HPDE6-E6E7 (cell line): ENCODE measurements at regions not wholly inside any gene's neighbourhood (a gene's known extent, or its start where the extent isn't known, plus 50 kb on each side); places are given as distances from the start of the nearest gene placed in this dataset.
"Not testable (repeated sequence)": the region's sequence is repeated elsewhere in the genome, so short reads cannot be mapped to it uniquely, and the experiment has no call there.

Experiments used
- DNase-seq: peaks from one replicate; pipeline ENCODE4 v3.0.0; 2011; ENCODE audit warnings: missing footprints; ENCODE audit errors: extremely low spot score

DNA sequence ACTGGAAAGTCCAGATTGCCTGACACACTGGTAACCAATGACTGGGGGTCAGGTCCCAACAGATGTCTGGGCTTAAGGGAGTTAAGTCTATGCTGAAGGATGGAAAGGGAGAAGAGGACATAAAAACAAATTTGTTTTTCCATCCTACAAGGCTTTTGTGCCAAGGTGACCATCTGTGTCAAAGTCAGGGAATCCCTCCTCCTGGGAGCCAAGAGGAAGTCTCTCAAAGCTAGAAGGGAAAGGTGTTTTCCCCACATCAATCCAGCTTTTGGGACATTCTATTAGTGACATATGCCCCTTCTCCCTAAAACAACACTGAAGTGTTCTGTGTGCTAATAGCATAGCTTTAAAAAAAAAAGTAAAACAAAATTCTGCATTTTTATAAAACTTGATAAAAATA is 173.9 kb downstream of the ZNF621 start:
- not testable (repeated sequence) for DNase-seq

DNA sequence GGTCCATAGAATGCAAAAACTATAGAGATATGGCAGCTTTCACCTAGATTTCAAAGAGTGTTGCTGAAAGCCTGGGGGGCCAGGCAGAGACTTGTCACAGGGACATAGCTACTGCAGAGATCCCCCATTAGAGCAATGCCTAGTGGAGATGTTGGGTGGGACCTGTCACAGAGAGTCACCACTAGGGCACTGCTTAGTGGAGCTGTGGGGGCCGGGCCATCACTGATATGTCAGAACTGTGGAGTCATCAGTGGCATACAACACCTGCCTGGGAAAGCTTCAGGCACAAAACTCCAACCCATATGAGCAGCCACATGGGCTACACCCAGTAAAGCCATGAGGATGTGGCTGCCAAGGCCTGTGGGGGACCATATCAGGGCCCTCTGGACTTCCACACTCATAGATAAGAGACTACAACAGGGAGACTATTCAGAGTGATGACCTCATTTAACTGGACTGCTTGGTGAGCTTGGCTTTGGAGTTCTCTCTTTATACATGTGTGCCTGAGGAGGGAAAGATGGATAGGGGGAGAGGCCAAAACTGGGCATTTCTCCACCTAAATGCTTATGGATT is 176.3 kb downstream of the ZNF621 start:
- no peak for DNase-seq

DNA sequence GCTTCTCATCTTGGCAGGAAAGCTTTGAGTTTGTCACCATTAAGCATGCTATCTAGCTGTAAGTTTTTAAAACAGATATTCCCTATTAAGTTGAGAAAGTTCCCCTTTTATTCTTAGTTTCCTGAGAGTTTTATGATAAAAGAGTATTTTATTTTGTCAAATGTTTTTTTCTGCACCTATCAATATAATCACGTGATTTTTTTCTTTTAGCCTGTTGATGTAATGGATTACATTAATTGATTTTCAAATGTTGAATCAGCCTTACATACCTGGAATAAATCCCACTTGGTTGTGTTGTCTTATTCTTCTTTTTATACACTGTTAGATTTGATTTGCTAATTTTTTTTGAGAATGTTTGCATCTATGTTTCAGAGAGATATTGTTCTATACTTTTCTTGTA is 179.5 kb downstream of the ZNF621 start:
- DNase-seq = no peak

DNA sequence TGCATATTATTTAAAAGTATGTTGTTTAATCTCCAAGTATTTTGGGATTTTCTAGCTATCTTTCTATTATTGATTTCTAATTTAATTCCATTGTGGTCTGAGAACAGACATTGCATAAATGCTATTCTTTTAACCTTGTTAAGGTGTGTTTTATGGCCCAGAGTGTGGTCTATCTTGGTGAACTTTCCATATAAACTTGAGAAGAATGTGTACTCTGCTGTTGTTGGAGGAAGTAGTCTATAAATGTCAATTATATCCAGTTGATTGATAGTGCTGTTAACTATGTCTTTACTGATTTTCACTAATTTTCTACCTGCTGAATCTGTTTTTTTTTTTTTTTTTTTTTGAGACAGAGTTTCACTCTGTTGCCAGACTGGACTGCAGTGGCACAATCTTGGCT is 180.9 kb downstream of the ZNF621 start:
- no peak for DNase-seq

DNA sequence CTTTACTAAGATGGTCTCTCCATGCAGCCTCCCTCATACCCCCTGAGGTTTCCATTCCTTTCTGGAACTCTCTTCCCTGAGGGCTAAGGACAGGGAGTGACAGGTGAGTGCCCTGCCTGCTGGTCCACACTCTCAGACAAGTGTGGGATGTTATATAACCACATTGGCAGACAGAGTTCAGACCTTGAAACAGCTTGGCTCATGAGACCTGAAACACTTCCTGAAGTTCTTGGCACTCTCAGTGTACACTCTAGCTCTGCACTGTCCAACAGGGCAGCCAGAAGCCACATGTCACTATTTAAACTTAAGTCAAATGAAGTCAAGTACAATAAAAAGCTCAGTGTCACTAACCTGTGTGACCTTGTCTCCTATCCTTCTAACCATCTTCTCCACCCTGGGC is 188.5 kb downstream of the ZNF621 start:
- DNase-seq = no peak

DNA sequence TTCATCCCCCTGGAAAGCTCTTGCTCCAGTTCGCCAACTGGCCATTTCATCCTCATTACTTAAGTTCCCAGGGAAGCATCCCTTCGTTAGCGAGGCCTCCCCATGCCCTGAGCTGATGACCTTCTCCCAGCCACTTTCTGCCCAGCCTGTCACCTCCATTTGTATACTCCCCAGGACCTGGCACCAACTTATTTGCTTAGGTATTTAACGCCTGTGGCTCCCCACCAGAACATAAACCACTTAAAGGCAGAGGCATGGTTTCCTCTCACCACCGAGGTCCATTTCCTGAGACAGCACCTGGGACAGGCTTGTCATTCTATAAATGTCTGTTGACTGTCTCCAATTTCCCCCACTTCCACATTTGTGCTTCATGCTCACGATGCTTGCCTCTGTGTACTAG is 189.0 kb downstream of the ZNF621 start:
- DNase-seq = no peak

DNA sequence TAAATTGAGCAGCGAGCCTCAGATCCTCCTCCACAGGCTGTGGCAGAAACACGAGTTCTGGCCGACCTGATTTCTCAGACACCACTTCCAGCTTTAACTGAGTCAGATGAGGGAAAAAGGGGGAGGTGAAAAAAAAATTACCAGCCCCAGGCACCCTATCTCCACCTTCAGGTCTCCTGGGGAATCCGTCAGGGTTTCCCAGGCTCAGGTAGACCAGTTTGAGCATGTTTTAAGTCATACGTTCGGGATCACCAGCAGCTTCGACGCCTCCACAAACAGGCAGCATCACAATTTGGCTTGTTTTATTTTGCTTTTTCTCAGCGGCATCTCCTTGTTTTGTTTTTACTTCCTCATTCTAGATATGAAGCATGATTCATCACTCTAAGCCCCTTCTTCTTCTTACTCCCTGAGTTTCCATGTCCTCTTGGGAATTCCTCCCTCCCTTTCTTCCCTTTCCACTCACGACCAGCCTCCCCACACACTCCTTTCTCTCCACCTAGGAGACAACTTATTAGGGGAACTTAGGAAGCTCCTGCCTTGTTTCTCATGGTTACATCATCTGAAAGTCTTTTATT is 190.1 kb downstream of the ZNF621 start:
- no peak for DNase-seq

DNA sequence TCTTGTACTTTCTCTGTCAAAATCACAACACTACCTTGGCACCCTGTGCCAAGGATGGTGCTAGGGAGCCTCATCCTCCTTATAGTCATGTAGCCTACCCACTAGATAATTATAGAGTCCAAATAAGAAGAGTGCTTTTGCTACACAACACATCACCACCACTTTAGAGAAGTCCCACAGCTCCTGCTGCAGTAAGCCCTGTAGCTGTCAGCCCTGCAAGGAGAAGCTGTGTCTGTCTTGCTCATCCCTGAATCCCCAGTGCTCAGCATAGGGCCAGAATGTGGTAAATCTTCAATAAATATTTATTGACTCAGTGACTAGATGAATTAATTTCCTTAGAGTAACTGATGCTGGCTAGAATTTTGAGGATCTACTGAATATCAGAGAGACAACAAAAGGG is 190.8 kb downstream of the ZNF621 start:
- no peak for DNase-seq

DNA sequence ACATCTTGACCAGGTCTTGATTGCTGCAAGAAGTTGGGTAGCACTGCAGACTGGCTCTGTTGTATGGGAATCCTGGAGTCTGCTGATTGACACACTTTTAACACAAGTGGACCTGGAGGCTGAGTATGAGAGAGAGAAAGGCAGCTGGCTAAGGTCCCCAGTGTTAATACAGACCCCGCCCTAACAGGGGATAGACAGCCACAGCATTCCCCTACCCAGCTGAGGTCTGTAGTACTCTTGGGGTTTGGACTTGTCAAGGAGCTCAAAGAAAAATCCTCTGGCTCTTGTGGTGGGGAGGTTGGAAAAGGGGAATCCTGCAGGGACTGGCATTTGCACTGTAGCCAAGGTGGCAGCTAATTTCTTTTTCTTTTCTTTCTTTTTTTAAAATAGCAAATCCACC is 192.7 kb downstream of the ZNF621 start:
- DNase-seq = no peak

DNA sequence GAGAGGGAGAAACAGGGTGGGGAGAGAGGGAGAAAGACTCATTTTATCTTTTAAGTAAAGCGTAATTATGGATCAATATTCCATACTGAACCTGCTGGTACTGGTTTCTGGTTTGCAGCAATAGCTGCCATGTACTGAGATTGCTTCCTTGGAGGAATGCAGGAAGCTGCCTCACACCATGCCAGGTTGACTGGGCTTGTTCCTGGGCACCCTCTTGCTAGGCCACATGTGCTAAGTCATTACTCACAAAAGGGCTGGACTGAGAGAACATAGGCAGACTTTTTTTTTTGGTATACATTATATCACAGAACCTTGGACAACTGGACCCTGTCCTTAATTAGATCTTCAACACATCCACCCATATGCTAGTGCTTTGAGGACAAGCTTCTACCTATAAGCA is 193.4 kb downstream of the ZNF621 start:
- DNase-seq = peak; percentile 8

DNA sequence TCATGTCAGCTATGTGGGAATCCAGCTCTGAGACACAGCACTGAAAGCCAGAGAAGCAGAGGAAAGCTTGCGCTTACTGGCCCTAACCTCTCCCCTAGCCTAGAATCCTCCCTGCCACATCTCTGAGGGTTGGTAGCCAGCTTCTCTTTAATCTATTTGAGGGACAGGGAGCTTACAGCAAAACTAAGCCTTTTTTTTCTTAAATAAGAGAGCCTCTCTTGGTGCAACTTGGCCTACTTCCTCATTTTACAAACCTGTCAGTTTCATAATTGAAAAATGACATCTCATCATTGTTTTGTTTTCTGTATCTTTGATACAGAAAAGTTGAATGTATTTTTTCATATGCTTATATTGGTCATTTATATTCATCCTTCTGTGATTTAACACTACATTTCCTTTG is 193.9 kb downstream of the ZNF621 start:
- no peak for DNase-seq

DNA sequence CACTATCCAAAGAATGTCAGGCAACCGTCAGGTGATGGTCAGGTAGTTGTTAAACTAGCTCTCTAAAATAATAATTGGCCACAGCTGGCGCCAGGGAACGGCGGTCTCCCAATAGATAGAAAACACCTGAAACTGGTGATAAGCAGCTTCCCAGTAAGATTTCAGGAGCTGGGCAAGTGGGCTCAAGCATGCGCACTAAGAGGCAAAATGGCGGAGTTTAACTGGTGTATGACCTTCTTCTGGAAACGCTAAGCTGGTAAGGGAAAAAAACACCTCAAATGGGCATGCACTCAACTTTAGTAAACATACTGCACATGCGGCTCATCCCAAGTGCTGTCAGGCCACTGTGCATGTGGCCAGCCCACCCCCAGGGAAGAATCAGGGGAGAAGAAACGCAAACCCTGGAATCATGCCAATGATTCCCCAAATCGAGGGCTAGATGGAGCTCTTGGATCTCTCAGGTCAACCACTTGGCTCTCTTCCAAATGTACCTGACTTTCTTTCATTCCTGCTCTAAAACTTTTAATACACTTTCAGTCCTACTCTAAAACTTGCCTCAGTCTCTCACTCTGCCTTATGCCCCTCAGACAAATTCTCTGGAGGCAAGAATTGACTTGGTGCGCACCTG is 195.0 kb downstream of the ZNF621 start:
- DNase-seq = no peak

DNA sequence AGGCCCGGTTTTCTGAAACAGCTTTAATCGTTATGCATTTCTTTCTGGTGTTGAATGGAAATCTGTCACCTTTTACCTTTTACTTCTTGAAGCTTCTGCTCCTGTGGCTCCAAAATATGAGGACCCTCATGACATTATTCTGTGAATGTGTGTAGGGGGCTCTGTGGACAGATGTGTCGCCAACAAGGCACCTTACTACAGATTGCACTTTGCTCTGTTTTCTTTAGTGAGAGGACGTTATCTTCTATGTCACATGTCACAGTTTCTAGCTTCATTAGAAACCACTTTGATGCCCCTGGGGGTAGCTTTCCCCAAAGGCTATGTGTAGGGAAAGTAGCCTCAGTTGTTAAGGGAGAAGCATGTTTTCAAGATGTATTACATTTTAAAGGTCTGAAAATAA is 195.6 kb downstream of the ZNF621 start:
- DNase-seq = no peak

DNA sequence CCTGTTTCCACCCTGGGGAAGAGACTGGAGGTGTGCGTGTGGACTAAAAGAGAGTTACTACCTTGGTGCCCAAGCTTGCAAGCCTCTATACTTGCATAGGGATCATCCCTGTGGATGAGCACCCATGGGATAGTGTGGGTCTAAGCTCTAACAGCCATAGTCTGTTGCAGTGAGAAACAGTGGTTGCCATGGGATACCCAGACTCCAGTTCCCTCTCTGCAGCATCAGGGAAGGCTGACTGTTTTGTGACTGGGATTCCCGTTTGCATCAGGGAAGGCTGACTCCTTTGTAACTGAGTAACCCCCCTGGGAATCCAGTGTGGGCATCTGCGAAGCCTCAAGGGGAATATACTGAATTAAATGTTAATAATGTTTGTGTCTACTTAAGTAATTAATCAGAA is 196.1 kb downstream of the ZNF621 start:
- DNase-seq = no peak

DNA sequence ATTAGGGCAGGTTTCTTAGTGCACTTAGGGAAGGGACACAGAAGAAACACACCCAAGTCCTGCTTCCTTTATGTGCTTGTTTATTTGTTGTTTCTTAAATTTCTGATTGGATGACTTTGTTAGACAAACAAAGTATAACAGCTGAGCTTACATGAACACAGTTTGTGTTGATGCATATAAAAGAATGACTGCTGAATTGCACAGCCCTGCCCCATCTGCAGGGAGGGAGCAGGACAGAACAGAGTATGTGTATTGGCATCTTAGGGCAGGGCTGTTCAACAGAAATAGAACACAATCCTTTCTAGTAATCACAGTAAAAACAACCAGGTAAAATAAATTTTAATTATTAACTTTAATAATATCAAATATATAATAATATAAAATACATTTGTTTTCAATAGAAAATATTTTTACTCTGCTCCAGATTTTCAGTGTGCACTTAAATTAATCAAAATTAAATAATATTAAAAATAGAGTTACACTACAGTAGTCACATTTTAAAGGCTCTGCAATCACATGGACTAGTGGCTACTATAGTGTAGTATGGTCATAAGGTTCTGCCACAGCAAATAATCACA is 198.4 kb downstream of the ZNF621 start:
- no peak for DNase-seq

DNA sequence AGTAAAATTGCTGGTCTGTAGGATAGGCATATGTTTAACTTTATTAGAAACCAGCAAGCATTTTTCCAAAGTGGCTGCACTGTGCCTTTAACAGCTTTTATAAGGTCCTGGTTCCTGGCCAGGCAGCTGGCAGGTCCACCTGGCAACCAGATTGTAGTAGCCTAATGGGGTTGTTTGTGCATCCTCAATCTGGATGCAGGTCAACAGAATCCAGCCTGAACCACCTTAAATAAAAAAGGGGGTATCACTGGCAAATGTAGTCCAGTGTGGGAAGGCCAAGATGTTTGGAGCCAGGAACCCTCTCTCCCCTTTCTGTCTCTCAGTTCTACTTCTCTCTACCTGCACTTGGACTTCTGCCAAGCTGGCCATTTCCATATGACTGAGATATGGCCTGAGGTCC is 200.3 kb downstream of the ZNF621 start:
- no peak for DNase-seq

DNA sequence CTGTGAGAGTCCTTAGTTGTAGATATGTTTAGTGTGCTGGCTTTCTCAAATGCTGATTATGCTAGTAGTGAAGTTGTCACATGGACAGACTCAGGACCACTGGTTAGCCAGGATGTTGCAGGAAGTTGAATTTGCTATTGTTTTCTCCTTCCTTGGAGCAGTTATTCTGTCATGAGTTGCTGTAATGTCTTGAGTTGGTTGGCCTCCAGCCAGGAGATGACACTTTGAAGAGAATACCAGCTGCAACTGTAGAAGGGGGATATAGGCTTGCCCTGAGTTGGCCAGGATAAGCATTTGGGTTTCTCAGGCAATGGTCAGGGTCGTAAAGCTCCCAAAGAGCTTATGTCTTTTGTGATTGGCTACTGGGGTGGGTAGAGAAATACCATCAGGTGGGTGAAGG is 206.7 kb downstream of the ZNF621 start:
- no peak for DNase-seq

DNA sequence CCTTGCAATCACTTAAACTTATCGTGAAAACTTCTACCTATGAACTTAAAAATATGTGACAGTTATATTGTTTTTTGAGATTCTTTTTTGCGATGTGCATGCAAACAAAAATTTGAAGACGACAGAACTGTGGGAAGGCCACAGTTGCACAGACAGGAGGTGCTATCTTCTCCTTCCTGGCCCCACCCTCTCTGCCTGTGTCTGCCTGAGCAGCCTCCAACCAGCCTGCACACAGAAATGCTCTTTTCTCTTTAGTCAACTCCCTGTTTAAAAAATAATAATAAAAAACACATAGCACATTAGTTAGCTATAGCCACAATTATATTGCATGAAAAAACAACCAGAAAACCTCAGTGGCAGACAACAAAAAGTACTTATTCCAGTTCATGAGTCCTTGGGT is 212.2 kb downstream of the ZNF621 start:
- no peak for DNase-seq

DNA sequence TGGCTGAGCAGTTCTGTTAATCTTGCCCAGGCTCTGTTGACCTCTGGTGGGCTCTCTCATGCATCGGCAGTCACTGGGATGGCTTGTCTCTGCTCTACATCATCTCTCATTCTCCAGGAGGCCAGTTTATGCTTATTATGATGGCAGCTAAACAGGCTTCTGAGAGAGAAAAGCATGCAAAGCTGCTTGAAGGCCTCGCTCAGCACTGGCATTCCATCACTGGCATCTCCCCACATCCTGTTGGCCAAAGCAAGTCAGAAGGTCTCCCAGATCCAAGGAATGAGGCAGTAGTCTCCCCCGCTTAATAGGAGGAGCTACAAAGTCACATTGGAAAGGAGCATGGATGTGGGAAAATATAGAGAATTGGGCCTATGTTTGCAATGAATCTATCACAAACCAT is 212.6 kb downstream of the ZNF621 start:
- DNase-seq = no peak

DNA sequence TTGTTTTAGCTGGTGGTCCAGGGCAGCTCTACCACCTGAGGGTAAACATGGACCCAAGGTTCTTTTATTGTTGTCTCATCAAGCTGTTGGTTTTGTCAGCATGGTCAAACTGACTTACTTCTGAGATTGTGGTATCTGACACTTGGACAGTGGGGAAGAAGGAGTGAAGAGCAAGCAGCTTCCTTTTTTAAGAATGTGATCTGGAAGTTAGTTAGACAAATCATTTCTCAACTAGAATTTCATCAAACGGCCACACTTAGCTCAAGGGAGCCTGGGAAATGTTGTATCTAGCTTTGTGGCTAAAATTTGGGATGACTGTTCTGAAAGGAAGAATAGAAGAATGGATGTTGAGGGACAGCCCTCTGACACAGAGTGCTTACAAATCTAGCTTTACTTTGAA is 215.2 kb downstream of the ZNF621 start:
- no peak for DNase-seq

DNA sequence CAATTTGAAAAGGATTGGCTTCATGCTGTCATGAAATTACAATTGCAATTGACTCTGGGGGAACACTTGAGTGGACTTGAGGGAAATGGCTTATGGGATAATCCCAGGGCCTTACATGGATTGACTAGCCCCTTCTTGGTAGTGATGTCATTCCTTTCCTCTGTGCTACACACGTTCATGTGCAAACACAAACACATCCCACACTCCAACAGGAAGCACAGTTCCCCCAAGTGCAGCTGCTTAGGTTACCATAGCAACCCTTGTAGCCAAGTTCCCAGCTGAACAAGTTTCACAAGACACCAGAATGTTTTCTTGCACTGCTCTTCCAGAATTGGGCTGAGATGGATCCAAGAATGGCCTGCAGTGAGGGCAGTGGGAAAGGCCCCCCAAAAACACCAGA is 217.0 kb downstream of the ZNF621 start:
- DNase-seq = no peak

DNA sequence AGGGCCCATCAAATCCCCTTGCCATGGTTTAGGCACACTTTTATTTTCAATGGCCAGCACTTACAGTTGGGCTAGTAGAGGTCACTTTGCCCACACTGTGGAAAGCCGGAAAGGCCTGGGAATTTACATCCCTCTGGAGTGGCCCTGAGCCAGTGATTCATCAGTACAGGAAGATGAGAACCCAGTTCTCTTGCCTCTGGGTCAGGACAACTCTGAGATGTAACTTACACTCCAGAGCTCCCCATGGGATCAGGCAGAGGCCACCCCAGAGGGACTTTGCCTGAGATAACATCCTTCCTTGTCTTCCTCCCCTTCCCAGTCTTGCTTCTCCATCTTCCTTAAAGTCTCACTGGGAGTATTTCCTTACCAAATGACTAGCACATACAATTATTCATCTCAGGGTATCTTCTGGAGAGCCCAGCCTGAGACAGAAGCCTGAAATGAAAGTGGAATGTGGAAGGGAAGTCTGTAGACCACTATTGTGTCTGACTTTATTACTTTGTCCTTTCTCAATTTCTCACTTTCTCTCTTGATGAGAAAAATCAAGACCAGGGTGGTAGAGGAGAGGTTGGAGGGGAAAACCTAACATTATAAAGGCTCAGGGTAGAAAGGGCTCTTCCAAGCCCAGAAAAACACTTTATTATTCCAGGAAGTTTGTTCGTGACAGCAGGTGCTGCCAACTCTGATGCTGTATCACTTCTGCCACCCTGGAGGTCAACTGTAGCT is 220.8 kb downstream of the ZNF621 start:
- DNase-seq = no peak

DNA sequence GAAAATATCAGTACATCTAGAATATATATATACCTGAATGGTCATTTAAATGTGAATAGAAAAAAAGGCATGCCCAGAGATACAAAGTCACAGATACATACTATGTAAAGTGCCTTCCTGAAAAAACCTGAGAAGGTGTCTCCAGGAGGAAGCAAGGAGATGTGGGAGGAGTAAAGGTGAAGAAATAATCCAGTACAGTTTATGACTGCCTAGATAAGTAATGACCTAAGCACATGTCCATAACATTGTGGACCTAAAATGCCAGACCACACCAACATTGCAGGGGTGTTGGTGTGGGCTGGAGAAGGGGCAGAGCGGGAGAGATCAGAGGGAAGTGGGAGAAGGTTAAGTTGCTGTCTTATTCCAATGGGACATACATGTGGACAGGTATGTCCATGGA is 226.9 kb downstream of the ZNF621 start:
- DNase-seq = no peak
